Right lobe of liver (tissue), 6 donors: ENCODE measurements at regions not wholly inside any gene's neighbourhood (a gene's known extent, or its start where the extent isn't known, plus 50 kb on each side); places are given as distances from the start of the nearest gene placed in this dataset.

Experiments
- ATAC-seq, 4 donors: fragments of 200-7000 bp; cut with Tn5 transposase; one replicate each; pipeline ENCODE4 v1.9.1; 2020; ENCODE audit warnings: mild to moderate bottlenecking in 4 of 4, moderate library complexity in 4 of 4
- DNase-seq, 3 donors: peaks; one replicate each; pipeline ENCODE4 v3.0.0-alpha.2; 2020
- H3K27ac ChIP-seq, 3 donors: fragments of 200-600 bp; one replicate each; pipeline ENCODE4 v1.8.0; 2022
- H3K27me3 ChIP-seq, 2 donors: fragments of 200-600 bp; one replicate each; pipeline ENCODE4 v1.8.0; 2022
- H3K36me3 ChIP-seq, 4 donors: fragments of 200-600 bp; sonication (generic) in 1 of 4; one replicate each; pipeline versions ENCODE4 v1.5.1 to v1.8.0; 2017 to 2022; ENCODE audit warnings: control low read depth in 1 of 4
- H3K4me1 ChIP-seq, 4 donors: fragments of 200-600 bp; sonication (generic) in 1 of 4; one replicate each; pipeline versions ENCODE4 v1.5.1 to v1.8.0; 2017 to 2022; ENCODE audit warnings: control low read depth in 1 of 4
- H3K4me3 ChIP-seq, 3 donors: fragments of 200-600 bp; one replicate each; pipeline ENCODE4 v1.8.0; 2022
- H3K9me3 ChIP-seq, 4 donors: fragments of 200-600 bp; sonication (generic) in 1 of 4; one replicate each; pipeline versions ENCODE4 v1.5.1 to v1.8.0; 2017 to 2022; ENCODE audit warnings: control low read depth in 1 of 4
- CTCF ChIP-seq, 4 donors: fragments of 200-600 bp in 3 of 4; fragments of 450-650 bp in 1 of 4; IDR thresholded peaks; one replicate each; pipeline versions ENCODE4 v1.5.1 to v1.8.0; 2016 to 2022; ENCODE audit warnings: antibody characterized with exemption in 4 of 4, mild to moderate bottlenecking in 2 of 4
- POLR2A ChIP-seq: fragments of 450-650 bp; IDR thresholded peaks from one replicate; pipeline ENCODE4 v1.6.1; 2017; ENCODE audit warnings: antibody characterized with exemption, mild to moderate bottlenecking
- whole genome bisulfite sequencing: methylation state at CpG from one replicate; pipeline ENCODE4 v1.1.6; 2018; ENCODE audit warnings: low coverage, low lambda C conversion rate; ENCODE audit not compliant: insufficient coverage; ENCODE audit errors: missing lambda C conversion rate; 5-methylcytosine and 5-hydroxymethylcytosine counted together
- intact Hi-C, 2 donors: fragments of 100-400 bp; cut with DNase I; formaldehyde crosslinking; loops; one replicate each; pipeline versions ENCODE4 v1.11.2 to v1.14.1; 2022
- donor health status: DM: no; HTN: yes; CAD: no.
- donor health status: DM: no; HTN: no; CAD: no.
- donor health status: DM: no; HTN: no; CAD: no.
- donor health status: DM: no; HTN: yes; CAD: no.
- donor health status: DM: no; HTN: yes; CAD: no.

GRCh38 chr5:39870137-39870536 is 445.4 kb upstream of the DAB2 start:
- Histone ChIP-seq H3K9me3 (no peaks in the 10 kb centered on the region), H3K4me3 (no peak overlapping the region), H3K27ac (no peak overlapping the region), H3K4me1 (no peaks in the 10 kb centered on the region), H3K27me3 (no peaks in the 10 kb centered on the region), H3K36me3 (no peaks in the 10 kb centered on the region)
- intact Hi-C loops: no loop called here
- TF ChIP-seq POLR2A (no peak), CTCF (IDR thresholded peaks at IDR 0.05) (no peak)
- DNase-seq (no peak), ATAC-seq (no peak)

- Histone ChIP-seq H3K4me1 (no peaks in the 10 kb centered on the region), H3K27me3 (no peaks in the 10 kb centered on the region), H3K4me3 (no peak overlapping the region), H3K36me3 (no peaks in the 10 kb centered on the region), H3K27ac (no peak overlapping the region), H3K9me3 (no peaks in the 10 kb centered on the region)
- ATAC-seq: no peak
- 58% methylated on average over 1 of the region's 1 CpG for WGBS
- TF ChIP-seq CTCF (IDR thresholded peaks at IDR 0.05): no peak
- TF ChIP-seq POLR2A: no peak
- DNase-seq: no peak
- intact Hi-C loops: no loop called here
Measured at GRCh38 chr5:39869396-39869795, 444.6 kb upstream of the DAB2 start.

- no peak for TF ChIP-seq CTCF (IDR thresholded peaks at IDR 0.05)
- TF ChIP-seq POLR2A: no peak
- Histone ChIP-seq H3K4me1 (no peaks in the 10 kb centered on the region), H3K36me3 (no peaks in the 10 kb centered on the region), H3K27ac (no peak overlapping the region), H3K27me3 (no peaks in the 10 kb centered on the region), H3K4me3 (no peak overlapping the region), H3K9me3 (no peaks in the 10 kb centered on the region)
- intact Hi-C loops: no loop called here
- DNase-seq (no peak), ATAC-seq (no peak)
Measured at GRCh38 chr5:39867923-39868322, 443.1 kb upstream of the DAB2 start.

- Histone ChIP-seq H3K4me3 (no peak overlapping the region), H3K9me3 (no peaks in the 10 kb centered on the region), H3K27me3 (no peaks in the 10 kb centered on the region), H3K4me1 (no peaks in the 10 kb centered on the region), H3K36me3 (no peaks in the 10 kb centered on the region), H3K27ac (no peak overlapping the region)
- WGBS: 65% methylated on average over 7 of the region's 7 CpGs
- TF ChIP-seq POLR2A (no peak), CTCF (IDR thresholded peaks at IDR 0.05) (no peak)
- DNase-seq (no peak), ATAC-seq (no peak)
- intact Hi-C loops: no loop called here
Measured at GRCh38 chr5:39863926-39864552, 439.3 kb upstream of the DAB2 start.

GRCh38 chr5:39857041-39857440 is 432.3 kb upstream of the DAB2 start:
- no peaks in the 10 kb centered on the region for H3K4me1 ChIP-seq
- H3K27ac ChIP-seq: no peak overlapping the region
- H3K27me3 ChIP-seq: no peaks in the 10 kb centered on the region
- WGBS: 53% methylated on average over 3 of the region's 3 CpGs
- H3K4me3 ChIP-seq: no peak overlapping the region
- DNase-seq: no peak
- H3K9me3 ChIP-seq: no peaks in the 10 kb centered on the region
- no peaks in the 10 kb centered on the region for H3K36me3 ChIP-seq
- no peak for ATAC-seq
- TF ChIP-seq POLR2A: no peak
- TF ChIP-seq CTCF (IDR thresholded peaks at IDR 0.05): no peak
- intact Hi-C loops: no loop called here
